Renal cortex interstitium (tissue), 11 donors: ENCODE measurements at regions not wholly inside any gene's neighbourhood (a gene's known extent, or its start where the extent isn't known, plus 50 kb on each side); places are given as distances from the start of the nearest gene placed in this dataset.
"Not testable (repeated sequence)": the region's sequence is repeated elsewhere in the genome, so short reads cannot be mapped to it uniquely, and the experiment has no call there.

Source experiments
- DNase-seq, 11 donors: peaks; one replicate each; pipeline ENCODE4 v3.0.0-alpha.2; 2013; ENCODE audit warnings: low read depth in 9 of 11, low spot score in 4 of 11; ENCODE audit errors: extremely low read depth in 1 of 11

DNA sequence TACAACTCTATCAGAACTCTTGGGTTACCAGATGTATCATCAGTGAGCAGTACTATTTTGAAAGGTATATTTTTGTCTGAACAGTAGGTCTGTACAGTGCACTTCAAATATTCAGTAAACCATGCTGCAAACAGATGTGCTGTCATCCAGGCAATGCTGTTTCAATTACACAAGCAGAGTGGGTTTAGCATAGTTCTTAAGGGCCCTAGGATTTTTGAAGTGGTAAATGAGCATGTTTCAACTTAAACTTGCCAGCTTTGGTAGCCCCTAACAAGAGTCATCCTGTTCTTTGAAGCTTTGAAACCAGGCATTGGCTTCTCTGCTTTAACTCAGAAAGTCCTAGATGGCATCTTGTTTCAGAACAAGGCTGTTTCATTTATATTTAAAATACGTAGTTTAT lies 1519.9 kb downstream of the SUCLG1 start:
- no peak for DNase-seq

DNA sequence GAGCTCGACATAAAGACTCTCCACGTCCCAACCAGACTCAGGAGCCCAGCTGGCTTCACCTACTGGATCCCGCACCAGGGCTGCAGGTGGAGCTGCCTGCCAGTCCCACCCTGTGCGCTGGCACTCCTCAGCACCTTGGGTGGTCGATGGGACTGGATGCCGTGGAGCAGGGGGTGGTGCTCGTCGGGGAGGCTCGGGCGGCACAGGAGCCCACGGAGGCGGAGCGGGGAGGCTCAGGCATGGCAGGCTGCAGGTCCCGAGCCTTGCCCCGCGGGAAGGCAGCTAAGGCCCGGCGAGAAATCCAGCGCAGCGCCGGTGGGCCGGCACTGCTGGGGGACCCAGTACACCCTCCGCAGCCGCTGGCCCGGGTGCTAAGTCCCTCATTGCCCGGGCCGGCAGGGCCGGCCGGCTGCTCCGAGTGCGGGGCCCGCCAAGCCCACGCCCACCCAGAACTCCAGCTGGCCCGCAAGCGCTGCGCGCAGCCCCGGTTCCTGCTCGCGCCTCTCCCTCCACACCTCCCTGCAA lies 1520.7 kb downstream of the SUCLG1 start:
- not testable (repeated sequence) for DNase-seq

DNA sequence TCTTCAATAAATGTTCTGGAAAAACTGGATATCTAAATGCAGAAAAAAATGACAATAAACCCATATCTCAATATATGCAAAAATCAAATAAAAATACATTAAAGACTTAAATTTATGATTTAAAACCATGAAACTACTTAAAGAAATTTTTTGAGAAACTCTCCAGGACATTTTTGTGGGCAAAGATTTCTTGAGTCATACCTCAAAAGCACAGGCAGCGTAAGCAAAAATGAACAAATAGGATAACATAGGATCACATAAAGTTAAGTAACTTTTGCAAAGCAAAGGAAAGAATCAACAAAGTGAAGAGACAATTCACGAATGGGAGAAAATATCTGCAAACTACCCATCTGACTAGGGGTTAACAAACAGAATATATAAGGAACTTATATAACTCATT lies 1545.5 kb downstream of the SUCLG1 start:
- DNase-seq: no peak

DNA sequence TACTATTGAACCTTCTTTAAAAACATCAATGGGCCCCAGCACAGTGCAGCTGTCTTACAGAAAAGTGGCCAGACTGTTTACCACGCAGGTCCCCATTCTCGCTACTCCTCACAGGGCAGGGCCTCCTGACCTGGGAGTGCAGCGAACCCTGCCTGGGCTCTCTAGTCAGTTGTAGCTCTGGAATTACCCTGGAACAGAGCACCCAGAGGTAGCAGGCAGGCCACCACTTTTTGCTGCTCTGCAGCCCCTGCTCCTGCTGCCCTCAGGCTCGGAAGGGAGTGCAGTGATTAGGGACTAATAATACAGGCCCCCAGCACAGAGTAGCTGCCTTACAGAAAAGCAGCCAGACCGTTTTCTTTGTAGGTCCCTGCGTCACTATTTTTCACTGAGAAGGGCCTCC lies 1563.0 kb downstream of the SUCLG1 start:
- DNase-seq: no peak

DNA sequence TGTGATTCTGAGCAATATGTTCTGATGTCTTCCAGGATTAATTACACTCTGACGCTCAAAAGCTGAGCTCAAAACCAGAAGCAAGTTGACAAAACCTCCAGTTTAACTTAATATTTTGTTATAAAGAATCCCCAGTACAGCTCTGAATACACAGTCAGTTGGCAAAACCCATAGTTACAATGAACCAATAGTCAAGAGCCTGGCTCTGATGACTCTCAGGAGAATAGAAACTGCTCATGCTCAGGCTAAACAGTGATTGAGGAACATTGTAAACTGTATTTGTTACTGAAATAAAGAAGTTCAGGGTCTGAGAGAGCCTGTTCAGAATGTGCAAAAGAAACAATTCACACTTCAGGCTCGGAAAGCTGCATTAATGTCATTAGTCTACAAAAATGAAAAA lies 1565.9 kb downstream of the SUCLG1 start:
- no peak for DNase-seq

DNA sequence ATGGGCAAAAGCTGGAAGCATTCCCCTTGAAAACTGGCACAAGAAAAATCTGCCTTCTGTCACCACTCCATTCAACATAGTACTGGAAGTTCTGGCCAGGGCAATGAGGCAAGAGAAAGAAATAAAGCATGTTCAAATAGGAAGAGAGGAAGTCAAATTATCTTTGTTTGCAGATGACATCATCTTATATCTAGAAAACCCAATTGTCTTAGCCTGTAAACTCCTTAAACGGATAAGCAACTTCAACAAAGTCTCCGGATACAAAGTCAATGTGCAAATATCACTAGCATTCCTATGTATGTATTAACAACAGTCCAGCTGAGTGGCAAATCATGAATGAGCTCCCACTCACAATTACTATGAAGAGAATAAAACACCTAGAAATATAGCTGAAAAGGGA lies 1579.3 kb downstream of the SUCLG1 start:
- no peak for DNase-seq

DNA sequence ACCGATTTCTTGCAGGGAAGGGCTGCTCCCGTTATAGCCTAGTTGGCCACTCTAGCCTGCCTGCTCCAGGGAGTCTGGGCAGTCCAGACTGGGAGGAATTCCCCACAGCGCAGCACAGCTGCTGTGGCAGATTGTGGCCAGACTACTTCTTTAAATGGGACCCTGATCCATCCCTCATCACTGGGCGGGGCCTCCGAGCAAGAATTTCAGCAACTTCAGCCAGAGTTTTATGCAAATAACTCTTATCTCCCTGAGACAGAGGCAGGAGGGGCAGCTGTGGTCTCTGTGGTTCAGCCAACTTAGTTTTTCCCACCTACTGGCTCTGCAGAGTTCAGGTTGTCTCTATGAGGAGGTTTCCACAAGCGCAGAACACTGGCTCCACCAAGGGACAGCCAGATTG lies 1583.2 kb downstream of the SUCLG1 start:
- no peak for DNase-seq

DNA sequence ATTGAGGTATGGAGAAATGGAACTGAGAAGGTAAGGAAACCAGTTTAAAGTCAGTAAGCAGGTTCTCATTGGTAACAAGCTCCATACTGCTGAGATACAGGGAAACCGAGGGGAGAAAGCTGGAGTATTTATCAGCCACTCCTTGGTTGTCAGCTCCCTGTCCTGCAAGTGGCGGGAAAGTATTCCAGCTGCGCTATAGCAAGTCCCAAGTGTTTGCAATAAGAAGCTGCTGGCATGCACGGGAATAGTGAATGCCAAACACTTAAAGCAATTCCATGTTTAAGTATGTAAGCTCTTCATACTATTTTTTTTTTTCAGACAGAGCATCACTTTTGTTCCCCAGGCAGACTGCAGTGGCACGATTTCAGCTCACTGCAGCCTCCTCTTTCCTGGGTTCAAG lies 1601.1 kb downstream of the SUCLG1 start:
- no peak for DNase-seq

DNA sequence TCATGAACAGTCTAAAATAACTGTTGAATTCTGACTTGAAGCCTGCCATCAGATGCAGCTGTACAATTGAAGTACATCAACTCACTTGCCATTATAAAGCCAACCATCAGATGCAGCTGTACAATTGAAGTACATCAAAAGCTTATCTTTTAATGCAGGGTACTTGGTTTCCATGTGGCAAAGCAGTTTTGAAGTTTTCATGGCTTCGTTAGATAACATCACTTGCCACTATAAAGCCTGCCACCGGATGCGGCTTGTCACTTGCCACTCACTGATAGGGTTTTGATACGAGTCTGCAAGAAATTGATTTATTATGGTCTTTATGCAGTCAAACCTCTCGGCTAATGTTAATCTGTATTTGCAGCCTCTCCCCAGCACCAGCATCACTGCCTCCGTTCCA lies 1605.8 kb downstream of the SUCLG1 start:
- DNase-seq: no peak

DNA sequence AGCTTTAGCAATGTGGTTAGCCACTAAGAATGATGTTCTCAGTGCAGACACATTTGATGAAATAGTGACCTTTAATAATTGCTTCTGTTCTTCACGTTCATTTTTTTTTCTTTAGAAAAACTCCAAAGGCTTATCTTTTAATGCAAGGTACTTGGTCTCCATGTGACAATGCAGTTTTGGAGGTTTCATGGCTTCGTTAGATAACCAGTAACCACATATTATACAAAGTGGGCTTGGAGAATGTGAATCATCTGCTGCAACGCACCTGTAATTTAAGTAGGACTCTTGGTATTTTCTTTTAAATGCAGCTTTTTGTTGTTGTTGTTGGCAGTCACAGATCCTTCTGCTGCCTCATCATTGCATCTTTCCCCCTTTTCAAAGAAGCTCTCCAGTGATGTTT lies 1606.3 kb downstream of the SUCLG1 start:
- DNase-seq: no peak

DNA sequence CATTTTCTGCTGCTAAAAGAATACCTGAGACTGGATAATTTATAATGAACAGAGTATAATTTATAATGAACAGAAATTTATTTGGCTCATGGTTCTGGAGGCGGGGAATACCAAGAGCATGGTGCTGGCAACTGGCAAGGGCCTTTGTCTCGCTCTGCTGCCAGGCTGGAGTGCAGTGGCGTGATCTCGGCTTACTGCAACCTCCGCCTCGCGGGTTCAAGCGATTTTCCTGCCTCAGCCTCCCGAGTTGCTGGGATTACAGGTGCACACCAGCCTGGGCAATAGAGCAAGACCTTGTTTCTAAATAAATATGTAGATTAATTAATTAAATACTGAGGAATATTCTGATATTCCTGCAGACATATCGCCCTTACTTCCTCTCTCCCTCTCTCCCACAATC lies 1610.8 kb downstream of the SUCLG1 start:
- DNase-seq: no peak

DNA sequence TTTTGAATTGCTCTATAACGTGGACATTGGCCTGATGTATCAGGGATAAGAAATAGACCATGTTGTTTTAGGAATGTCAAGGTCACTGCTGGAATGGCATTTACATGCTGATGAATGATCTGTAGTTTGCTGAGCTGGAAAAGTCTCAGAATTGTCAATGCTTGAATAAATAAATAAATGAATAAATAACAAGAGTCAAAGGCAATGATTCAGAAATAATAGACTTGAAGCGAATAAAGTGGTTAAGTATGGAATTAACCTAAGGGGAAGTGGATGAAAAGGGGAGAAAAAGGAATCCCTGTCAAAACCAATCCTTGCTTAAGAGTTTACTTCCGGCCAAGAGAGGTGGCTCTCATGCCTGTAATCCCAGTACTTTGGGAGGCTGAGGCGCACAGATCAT lies 1620.0 kb downstream of the SUCLG1 start:
- no peak for DNase-seq

DNA sequence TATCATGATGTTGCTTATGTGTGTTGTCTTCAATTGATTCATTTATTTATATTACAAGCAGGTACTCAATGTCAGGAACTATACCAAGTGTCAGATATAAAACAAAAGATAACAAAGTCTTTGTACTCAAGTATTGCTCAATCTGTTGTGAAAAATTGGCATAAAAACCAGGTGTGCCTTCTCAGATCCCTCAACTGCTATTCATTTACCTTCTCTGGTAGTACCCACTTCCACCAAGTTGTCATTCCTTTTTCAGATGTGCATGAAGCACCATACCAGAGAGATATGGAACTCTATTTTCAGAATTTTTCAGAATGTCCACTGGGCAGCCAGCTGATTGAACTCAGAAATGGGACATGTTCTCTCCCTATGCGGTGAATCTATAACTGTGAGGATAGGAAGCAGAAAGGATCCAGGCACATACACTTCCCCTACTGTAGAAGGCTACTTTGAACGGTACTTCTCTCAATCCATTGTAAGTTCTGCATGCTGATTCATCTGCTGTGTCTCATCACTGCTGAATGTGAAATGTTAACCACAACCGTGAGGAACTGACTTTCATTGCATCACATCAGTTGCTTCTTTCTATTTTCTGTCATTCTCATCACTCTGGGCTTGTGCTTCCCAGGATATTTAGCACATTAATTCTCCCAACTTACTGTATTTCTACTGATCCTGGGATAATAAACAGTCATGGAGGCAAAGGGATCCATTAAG lies 1621.3 kb downstream of the SUCLG1 start:
- no peak for DNase-seq

DNA sequence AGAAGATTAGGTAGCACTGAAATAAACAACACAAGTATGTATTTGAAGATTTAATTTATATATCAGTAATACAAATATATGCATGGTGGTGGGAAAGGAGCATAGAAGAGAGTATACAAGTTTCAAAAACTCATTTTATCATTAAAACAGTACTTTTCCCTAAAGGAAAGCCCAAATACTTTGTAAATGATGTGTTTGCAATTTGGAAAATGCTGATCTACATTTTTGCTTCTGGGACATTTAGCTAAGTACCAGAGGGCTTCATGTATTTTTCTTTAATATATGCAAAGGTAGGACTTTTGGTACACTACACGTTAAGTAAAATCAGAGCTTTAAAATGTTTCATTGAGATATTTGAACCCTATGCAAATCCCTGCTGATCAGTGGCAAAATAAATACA lies 1624.2 kb downstream of the SUCLG1 start:
- DNase-seq: no peak

DNA sequence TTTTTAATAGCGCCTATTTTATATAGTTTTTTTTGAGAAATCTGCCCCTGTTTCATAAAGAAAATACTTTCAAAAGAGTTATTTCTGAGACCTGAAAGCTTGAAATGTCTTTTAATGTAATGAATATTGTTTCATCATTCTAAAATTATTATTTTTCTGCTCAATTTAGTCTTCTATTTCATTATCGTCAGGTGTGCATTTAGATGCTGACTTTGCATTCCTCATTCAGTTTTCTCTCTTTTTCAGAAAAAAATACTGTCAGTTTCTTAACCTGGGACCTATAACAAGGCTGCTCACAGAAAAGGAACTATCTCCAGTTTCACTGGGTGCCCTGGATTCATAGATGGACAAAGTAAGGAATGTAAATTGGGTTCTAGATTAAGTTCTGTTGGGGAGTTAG lies 1631.7 kb downstream of the SUCLG1 start:
- no peak for DNase-seq

DNA sequence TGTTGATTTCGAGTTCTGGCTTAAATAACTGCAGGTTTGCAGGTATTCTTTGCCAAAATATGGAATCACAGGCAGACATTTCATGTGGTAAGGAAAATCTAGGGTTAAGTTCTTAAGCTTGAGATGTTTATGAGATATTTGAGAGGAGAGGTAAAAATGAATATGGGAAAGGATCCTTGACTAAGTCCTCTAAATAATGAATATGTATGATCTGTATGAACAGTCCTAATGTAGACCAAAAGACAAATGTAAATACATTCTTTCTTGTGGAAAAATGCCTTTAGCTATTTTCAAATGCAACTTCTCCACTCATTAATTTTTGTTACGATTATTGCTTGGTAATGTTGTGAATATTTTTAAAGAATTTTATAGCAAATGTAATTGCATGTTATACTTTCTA lies 1632.6 kb downstream of the SUCLG1 start:
- DNase-seq: no peak

DNA sequence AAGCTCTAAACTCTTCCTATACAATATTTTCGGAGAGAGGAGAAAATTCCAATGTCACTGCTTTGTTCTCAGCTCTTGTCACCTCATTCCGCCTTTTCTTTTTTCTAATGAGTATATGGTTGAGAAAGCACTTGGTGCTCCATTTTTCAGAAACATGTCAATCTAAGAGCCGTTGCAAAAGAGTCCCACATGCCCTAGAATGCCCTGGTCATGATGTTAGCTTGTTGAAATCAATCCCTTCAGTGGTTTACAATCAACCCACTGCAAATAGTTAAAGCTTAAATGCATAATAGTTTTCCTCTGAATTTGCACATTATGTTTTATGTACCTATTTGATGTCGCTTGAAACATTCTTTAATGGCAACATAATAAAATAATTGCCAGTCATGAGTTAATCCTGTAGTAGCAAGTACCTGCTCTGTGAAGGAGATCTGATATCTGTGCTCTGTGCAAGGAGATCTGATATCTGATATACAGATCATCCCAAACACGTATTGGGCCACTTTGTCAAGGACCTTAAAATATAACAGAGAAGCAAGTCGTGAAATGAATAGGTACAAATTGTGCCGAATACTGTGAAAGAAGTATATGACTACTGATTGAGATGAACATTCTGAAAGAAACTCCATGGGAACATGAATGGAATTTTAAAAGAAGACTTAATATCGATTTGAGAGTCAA lies 1633.5 kb downstream of the SUCLG1 start:
- no peak for DNase-seq

DNA sequence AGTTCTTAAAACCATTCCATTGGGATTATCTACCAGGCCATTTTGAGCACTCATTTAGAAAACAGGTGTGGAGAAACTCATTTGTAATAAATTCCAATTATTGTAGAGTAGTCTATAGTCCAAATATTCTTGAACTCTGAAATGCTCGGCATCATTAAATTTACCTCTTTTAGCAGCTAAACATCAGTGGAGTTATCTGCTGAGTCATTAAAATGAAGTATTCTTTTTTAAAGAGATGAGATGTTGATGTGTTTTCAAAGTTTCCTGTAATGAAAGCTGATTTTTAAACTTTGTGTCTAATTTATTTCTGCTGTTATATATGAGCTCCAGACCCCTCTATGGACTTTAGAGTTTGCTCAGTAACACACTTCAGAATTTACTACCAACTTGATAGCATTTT lies 1635.2 kb downstream of the SUCLG1 start:
- no peak for DNase-seq

DNA sequence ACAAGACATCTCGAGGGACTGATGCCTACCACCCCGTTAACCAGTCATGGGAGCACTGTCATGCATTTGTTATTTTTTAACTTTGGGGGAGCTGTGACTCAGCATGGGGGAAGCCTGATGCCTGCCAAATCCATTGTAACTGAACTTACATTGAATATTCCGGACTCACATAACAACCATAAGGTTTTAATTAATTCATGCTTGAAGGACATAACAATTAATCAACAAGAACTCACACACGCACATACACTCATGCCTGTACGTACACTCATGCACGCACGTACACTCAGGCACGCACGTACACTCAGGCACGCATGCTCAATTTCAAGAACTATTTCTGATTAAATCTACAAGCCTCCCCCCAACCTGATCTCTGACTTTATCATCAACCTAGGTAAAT lies 1639.1 kb downstream of the SUCLG1 start:
- no peak for DNase-seq

DNA sequence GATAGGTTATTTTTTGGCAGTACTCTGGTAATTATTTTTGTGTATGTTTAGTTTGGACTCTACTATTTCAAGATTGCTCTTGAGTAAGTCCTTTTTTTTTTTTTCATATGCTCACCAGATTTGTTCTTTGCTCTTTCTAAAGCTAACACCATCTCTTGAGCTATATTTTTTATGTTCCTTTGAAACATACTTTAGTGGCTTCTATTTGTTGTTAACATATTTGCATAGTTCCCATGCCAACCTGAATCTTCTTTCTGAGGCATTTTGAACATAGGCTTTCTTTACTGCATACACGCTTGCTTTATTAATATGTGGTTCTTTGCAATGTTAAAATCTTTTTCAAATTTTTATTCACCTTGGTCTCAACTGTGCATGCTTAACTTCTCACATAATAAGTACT lies 1644.9 kb downstream of the SUCLG1 start:
- no peak for DNase-seq

DNA sequence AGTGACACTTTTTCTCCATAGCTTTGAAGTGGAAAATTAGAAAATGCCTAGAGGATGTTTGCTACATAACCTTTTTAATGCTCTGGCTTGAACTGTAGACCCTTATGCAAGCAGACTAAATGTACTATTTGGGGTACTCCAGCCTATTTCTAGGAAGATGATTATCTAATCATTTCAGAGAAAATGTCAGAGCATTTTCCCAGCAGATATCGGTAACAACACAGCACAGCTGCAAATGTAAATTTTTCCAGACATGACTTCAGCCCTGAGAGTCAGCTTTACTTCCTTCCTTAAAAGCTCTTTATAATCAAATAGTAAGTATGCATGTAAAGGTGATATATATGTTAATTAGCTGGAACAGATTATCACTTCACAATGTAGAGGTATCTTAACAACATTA lies 1647.1 kb downstream of the SUCLG1 start:
- DNase-seq: no peak
